ENCODE measurements at regions not wholly inside any gene's neighbourhood (a gene's known extent, or its start where the extent isn't known, plus 50 kb on each side); places are given as distances from the start of the nearest gene placed in this dataset.
"Not testable (repeated sequence)": the region's sequence is repeated elsewhere in the genome, so short reads cannot be mapped to it uniquely, and the experiment has no call there.

DNA sequence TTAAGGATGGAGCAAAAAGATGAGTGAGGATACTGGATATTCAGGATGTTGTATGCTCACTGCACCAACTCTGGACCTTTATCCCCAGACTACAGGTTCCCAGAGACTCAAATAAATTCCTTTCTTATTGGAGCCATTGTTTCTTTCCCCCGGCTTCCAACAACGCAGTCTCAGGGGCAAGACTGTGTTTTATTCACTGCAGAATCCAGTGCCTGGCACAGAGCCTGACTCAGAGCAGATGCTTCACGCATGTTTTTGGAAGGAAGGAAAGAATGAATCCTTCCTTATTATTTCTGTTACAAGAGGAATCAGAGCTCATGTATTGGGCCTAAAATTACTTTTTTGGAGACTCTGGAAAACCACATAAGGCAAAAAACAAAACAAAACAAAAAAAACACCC is 96.0 kb upstream of the VGLL4 start:
- no peak for DNase-seq

- no peak for DNase-seq
Measured at GRCh38 chr3:11739123-11739522, 95.4 kb upstream of the VGLL4 start.

DNA sequence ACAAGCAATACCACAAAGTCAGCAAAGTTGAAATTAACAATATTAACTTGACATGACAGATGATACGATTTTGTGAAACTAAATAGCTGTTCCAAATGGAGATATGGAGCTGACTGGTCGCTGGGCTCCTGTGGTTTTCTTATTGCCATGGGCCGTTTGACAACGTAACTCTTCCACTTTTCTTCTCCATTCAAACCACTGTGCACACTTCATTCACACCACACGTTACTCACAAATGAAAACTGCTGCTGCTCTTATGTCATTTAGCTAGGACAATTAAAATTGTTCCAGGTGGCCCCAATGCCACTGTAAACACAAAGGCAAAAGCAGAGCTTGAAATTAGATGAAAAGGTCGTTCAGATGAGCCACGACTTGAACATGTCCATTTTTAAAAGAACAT is 94.0 kb upstream of the VGLL4 start:
- peak; percentile 34 for DNase-seq

- DNase-seq = no peak
Measured at GRCh38 chr3:11736136-11736833, 92.6 kb upstream of the VGLL4 start.

DNA sequence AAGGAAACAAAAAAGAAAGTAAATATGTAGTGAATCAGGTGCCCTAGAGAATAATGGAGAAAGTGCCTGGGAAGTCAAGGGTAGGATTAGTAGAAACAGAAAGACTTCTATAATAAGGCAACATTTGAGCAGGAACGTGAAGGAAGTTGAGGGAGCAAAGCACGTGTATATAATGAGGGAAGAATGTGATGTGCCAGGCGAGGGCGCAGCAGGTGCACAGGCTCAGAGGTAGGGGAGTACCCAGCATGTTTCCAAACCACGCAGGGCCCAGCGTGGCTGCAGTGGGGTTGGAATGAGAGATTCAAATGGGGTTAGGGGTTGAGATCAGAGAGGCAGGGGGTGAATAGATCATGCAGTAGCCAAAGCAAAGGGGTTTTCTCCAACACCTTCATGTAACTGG is 91.9 kb upstream of the VGLL4 start:
- no peak for DNase-seq

DNA sequence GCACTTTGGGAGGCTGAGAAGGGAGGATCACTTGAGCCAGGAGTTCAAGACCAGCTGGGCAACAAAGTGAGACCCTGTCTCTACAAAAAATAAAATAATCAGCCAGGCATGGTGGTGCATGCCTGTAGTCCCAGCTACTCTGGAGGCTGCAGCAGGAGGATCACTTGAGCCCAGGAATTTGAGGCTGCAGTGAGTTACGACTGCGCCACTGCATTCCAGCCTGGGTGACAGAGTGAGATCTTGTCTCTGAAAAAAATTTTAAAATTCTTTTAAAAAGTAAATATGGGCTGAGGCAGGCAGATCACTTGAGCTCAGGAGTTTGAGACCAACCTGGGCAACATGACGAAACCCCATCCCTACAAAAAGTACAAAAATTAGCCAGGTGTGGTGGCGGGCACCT is 91.4 kb upstream of the VGLL4 start:
- DNase-seq = not testable (repeated sequence)

DNA sequence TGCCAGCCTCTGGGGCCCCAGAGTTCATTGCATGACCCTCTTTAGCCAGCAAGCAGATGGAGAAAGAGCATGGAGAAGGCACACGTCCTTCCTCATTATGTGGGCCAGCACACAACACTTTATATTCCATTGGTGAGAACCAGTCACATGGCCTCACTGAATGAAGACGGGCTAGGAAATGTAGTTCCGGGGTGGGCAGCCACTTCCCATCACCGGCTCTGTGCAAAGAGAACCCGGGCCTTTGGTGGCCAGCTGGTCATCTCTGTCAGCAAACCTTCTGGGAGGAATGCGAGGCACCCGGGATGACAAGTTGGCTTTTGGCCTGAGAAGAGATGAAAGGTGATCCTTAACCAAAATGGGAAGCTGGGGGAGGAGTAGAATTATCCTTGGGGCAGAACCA is 90.2 kb upstream of the VGLL4 start:
- no peak for DNase-seq

GRCh38 chr3:11727207-11727606 is 83.5 kb upstream of the VGLL4 start:
- no peak for DNase-seq

DNA sequence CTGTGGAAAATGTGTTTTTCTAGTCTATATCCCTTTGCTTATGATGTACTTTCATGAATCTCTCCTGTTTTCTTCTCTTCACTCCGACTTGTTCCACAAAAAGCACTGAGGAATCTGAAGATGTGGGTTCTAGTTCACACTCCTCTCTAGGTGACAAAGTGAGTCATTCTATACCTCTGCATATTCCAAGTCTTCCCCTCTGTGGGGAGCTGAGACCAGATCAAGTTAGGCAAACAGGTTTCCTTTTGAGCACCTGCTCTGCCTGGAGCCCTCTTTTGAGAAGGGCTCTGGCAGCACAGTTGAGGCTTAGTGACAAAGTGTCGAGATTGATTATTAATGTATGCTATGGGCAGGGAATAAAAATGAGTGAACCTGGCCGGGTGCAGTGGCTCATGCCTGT is 82.4 kb upstream of the VGLL4 start:
- no peak for DNase-seq

- not testable (repeated sequence) for DNase-seq
Measured at GRCh38 chr3:11725340-11725641, 81.6 kb upstream of the VGLL4 start.

DNA sequence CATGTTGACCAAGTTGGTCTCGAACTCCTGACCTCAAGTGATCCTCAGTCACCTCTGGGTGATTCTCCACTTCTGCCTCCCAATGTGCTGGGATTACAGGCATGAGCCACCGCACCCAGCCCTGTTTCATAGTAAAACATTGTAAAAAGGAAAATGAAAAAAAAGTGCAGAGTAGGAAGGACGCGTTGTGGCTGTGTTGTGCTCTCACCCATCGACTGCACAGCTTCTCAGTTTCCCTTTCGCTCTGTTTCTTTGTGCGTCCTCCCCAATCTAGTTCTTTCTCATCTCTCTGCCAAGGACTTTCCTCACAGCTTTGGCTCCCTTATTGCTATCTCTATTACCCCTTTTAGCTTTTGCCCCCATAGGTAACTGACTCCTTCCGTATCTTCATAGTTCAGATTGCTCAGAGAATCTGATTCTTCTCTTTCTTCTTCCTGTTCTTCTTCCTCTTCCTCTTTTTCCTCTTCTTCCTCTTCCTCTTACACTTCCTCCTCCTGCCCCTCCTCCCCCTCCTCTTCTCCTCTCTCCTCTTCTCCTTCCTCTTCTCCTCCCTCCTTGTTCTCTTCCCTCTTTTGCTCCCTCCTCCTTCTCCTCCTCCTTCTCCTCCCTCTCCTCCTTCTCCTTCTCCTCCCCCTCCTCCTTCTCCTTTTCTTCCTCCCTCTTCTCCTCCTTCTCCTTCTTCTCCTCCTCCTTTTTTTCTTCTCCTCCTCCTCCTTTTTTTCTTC is 81.1 kb upstream of the VGLL4 start:
- no peak for DNase-seq

- DNase-seq = no peak
Measured at GRCh38 chr3:11721479-11721878, 77.8 kb upstream of the VGLL4 start.

DNA sequence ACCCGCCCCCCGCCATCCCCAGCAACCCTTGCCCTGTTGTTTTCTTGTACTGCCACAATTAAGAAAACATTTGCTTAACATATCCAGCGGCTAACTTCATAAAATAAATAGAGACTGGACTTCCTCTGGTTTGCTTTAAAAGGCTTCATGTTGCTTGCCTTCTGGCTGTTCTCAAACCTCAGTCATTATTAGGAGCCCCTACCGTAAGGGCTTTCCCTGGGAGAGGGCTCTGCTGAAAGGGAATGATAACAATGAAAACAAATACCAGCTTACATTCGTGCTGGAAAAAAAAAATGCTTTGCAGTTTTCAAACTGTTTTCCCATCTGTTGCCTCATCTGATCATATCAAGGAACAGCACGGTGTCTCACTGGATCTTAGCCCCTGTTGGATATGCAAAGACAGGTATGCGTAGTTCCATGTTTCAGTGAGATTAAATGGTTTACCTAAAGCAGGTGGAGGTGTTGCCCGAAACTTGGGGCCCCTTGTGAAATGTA is 77.2 kb upstream of the VGLL4 start:
- peak; percentile 18 for DNase-seq

DNA sequence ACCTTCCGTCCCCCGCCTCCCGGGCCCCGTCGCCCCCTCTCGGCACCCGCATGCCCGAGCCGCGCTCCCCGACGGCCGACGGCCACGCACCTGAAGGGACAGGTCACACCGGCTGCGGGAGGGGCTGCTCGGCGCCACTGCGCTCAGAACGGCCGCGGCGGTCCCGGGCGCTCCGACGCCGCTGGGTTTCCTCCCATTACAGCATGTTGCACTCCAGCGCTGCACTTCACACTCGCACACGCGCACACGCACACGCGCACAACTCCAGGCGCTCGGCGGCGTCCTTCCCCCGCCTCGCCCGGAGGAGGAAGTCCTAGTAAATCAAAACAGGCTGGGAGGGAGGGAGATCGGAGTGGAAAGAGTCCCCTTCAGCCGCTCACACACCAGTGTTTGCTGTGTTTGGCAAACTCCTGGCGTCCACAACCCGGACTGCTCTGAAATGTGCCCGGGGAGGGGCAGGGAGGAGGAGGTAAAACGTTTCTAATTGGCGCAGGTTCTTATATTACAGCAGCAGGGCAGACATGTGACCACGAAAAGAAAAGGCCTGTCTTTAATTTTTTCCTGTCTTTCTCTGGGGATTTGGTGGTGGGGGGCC is 76.7 kb upstream of the VGLL4 start:
- DNase-seq = peak; percentile 80

DNA sequence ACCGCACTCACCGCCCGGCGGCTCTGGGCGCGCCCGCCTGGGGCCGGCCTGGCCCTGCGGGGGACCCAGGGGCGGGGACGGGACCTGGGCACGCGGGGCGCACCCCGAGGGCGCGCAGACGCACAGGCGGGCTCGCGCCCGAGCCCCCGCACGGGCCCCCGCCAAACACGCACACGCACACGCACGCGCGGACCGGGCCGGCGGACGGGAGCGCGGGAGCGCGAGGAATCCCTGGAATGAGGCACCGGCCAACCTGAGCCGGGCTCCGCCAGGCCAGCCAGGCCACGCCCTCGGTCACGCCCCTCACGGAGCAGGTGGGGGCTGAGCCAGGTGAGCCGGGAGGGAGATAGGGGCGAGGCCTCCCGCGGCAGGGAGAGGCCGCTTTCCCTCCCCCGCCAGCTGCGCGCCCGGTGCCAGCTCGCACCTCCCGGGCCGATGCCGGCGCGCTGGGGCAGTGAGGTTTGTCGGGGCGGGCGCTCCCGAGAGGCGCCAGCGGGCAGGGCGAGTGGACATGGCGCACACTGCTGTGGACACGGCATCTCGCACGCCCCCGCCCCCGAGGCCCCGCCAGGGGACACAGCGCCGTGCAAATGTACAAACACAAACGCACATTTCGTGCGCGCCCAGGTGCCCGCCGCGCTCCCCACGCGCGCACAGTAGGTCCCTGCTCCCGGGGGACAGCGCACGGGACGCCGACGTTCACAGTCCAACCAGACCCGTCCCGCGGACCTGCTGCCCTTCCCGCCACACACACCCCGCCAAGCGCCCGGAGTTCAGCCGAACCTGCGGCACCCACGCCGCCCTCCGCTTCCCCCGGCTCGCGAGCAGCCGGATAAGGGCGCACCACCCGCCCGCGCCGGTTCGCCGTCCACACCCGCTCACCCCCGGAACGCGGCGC is 75.9 kb upstream of the VGLL4 start:
- DNase-seq = peak; percentile 90

DNA sequence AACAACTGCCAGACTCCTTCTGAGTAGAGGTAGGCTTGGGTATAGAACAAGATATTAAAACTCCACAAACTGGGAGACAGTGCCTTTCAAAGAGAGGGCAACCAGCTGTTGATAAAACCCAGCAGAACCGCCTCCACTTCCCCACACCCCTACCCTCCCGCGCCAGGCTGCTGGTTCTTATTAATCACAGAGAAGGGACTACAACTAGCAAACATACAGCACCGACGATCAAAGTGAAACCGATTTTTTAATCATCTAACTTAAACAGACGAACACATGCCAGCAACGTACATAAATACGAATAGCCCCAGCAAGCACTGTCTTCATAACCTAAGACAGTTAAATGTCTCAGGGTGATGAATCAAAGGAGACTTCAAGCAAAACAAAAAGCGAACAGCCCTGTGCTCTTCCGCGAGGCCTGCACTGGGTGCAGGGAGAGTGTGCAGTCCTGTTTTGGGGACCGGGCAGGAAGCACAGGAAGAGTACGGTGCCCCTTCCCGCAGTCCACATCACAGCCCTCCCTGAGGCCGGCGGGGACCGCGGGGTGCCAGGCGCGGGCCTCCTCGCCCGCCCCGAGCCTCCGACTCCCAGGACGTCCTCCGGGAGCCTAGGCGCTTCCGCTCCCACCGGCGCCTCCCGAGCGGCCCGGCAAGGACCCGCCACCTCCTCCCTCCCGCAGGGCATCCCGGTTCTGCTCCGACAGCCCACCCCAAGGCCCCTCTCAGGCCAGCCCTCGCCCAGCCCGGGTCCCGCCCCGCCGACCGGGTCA is 75.1 kb upstream of the VGLL4 start:
- peak; percentile 37 for DNase-seq

DNA sequence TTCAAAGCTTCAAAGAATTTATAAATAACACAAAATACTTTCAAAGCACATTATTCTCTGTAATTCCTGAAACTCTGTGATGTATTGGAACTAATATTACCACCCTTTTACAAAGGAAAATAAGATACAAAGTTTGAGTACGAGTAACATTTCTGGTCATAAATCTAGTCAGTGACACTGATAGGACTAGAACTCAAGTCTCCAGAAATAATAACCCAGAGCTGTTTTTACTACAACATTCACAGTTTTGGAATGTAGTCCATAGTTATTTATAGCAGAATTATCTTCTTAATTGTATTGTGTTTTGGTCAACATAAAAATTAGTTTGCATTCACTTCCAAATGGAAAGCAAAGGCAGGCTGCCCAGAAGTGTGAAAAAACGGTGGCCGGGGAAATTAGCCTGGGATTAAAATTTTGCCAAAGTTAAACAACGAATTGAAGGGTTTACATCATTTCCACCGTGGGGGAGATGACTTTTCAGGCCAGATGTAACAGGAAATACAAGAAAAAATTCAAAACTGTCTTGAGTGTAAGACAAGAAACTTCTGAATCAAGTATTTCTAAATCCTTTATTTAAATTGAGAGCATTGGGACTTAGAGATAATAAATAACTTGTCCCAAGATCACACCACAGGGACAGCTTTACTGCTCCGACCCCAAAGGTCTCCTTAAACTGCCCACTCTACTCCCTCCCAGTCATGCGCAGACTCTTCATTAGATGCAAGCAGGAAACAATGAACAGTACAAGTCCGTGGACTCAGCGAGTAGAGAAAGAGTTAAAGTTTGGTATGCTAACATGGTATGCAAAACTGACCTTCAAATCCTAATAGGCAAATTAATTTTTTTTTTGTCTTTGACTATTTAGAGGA is 74.3 kb upstream of the VGLL4 start:
- no peak for DNase-seq

GRCh38 chr3:11717301-11717700 is 73.6 kb upstream of the VGLL4 start:
- DNase-seq = no peak

- no peak for DNase-seq
Measured at GRCh38 chr3:11716573-11717290, 73.0 kb upstream of the VGLL4 start.

DNA sequence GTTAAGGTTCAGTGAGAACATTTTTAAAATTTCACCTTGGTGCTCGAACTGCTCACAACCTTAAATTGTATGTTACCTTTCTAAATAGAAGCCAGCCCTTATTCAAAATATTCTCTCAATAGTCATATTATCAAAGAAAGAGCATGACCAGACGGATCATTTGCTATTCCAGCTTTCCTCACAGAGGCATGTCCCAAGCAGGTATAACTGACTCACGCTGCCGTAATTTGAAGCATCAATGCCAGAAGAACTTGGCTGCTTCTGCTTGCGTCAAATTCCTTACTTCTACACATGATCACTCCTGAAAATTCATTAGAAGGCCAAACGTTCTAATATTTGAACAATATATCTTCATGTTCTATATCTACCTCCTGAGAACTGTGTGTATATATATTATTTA is 69.5 kb upstream of the VGLL4 start:
- no peak for DNase-seq

GRCh38 chr3:11712646-11713045 is 68.9 kb upstream of the VGLL4 start:
- no peak for DNase-seq

Data from NCI-H146 (cell line).